IMR-90 (cell line): ENCODE measurements at regions not wholly inside any gene's neighbourhood (a gene's known extent, or its start where the extent isn't known, plus 50 kb on each side); places are given as distances from the start of the nearest gene placed in this dataset.

Source experiments
- ATAC-seq: fragments of 200-7000 bp; cut with Tn5 transposase; 2 replicates; pipeline ENCODE4 v1.9.1; 2020; ENCODE audit warnings: low read depth, mild to moderate bottlenecking, moderate library complexity
- BruUV-seq: library from RNA; stranded (reverse); fragments of 400-500 nt; replicated peaks from 2 replicates; lab custom pipeline; 2021; lab: Mats Ljungman, UMichigan
- CTCF ChIA-PET: fragments of 300-600 bp; formaldehyde crosslinking; extraction: SDS; loops from one replicate; lab custom pipeline; 2021; ENCODE audit warnings: antibody characterized with exemption; lab: Yijun Ruan, JAX
- POLR2A ChIA-PET: fragments of 300-600 bp; sonication (Branson Sonifier 250); formaldehyde crosslinking; loops from one replicate; lab custom pipeline; 2022; ENCODE audit warnings: antibody characterized with exemption; ENCODE audit not compliant: unreplicated experiment; lab: Charles Lee
- DNase-seq: peaks from one replicate; pipeline ENCODE4 v3.0.0; 2013
- H2AFZ ChIP-seq: replicated peaks from 2 replicates; pipeline ENCODE3; 2013; ENCODE audit warnings: low read length, mild to moderate bottlenecking; ENCODE audit not compliant: poor library complexity
- H2AK5ac ChIP-seq: 2 replicates; pipeline ENCODE4 v1.6.1; 2013; ENCODE audit warnings: low read depth, low read length, inconsistent platforms
- H2AK9ac ChIP-seq: replicated peaks from 2 replicates; pipeline ENCODE3; 2013; ENCODE audit warnings: mild to moderate bottlenecking, low read depth, low read length, moderate library complexity; ENCODE audit not compliant: poor library complexity
- H2BK120ac ChIP-seq: 2 replicates; pipeline ENCODE4 v1.6.1; 2013; ENCODE audit warnings: low read depth, low read length, inconsistent platforms
- H2BK15ac ChIP-seq: 3 replicates; pipeline ENCODE4 v1.6.1; 2013; ENCODE audit warnings: low read depth, low read length, inconsistent platforms
- H2BK20ac ChIP-seq: 2 replicates; pipeline ENCODE4 v1.6.1; 2013; ENCODE audit warnings: low read depth, mild to moderate bottlenecking, inconsistent platforms, low read length, moderate library complexity
- H2BK5ac ChIP-seq: 2 replicates; pipeline ENCODE4 v1.6.1; 2013; ENCODE audit warnings: mild to moderate bottlenecking, low read depth, low read length, inconsistent platforms; ENCODE audit not compliant: poor library complexity, severe bottlenecking
- H3K14ac ChIP-seq: replicated peaks from 2 replicates; pipeline ENCODE4 v1.6.1; 2013; ENCODE audit warnings: low read depth, low read length, inconsistent platforms
- H3K18ac ChIP-seq: 2 replicates; pipeline ENCODE4 v1.6.1; 2013; ENCODE audit warnings: low read depth, low read length, control low read depth
- H3K23ac ChIP-seq: 2 replicates; pipeline ENCODE4 v1.6.1; 2013; ENCODE audit warnings: low read depth, low read length, inconsistent platforms
- H3K27ac ChIP-seq: 2 replicates; pipeline ENCODE4 v1.5.1; 2013; ENCODE audit warnings: mild to moderate bottlenecking, control low read depth, low read length; ENCODE audit not compliant: insufficient read depth
- H3K27me3 ChIP-seq: 2 replicates; pipeline ENCODE4 v1.6.1; 2013; ENCODE audit warnings: low read length; ENCODE audit not compliant: control insufficient read depth, insufficient read depth
- H3K36me3 ChIP-seq: 2 replicates; pipeline ENCODE4 v1.6.1; 2013; ENCODE audit warnings: low read length, mixed read lengths; ENCODE audit not compliant: control insufficient read depth, insufficient read depth
- H3K4ac ChIP-seq: 2 replicates; pipeline ENCODE4 v1.6.1; 2013; ENCODE audit warnings: low read depth, low read length, inconsistent platforms
- H3K4me1 ChIP-seq: 2 replicates; pipeline ENCODE4 v1.6.1; 2013; ENCODE audit warnings: low read length, mixed read lengths; ENCODE audit not compliant: control insufficient read depth, insufficient read depth
- H3K4me2 ChIP-seq: 2 replicates; pipeline ENCODE4 v1.6.1; 2013; ENCODE audit warnings: low read depth, mild to moderate bottlenecking, control low read depth, low read length, moderate library complexity
- H3K4me3 ChIP-seq: 2 replicates; pipeline ENCODE4 v1.5.1; 2013; ENCODE audit warnings: low read depth, mild to moderate bottlenecking, control low read depth, low read length, moderate library complexity; ENCODE audit not compliant: insufficient read depth
- H3K56ac ChIP-seq: 2 replicates; pipeline ENCODE4 v1.6.1; 2013; ENCODE audit warnings: low read length, inconsistent platforms; ENCODE audit not compliant: insufficient read depth; ENCODE audit errors: extremely low read depth
- H3K79me1 ChIP-seq, 2 experiments: 2 replicates each; pipeline ENCODE4 v1.6.1; 2013; ENCODE audit warnings: low read length in 2 of 2, inconsistent platforms in 1 of 2, low read depth in 1 of 2
- H3K9ac ChIP-seq: 2 replicates; pipeline ENCODE4 v1.6.1; 2013; ENCODE audit warnings: low read depth, low read length, control low read depth
- H3K9me1 ChIP-seq: 2 replicates; pipeline ENCODE4 v1.6.1; 2013; ENCODE audit warnings: low read length, inconsistent platforms; ENCODE audit not compliant: insufficient read depth
- H3K9me3 ChIP-seq: 2 replicates; pipeline ENCODE4 v1.6.1; 2013; ENCODE audit warnings: low read length; ENCODE audit not compliant: control insufficient read depth, insufficient read depth
- H4K20me1 ChIP-seq: 2 replicates; pipeline ENCODE4 v1.6.1; 2013; ENCODE audit warnings: low read length, inconsistent platforms; ENCODE audit not compliant: insufficient read depth
- H4K5ac ChIP-seq: 2 replicates; pipeline ENCODE4 v1.6.1; 2013; ENCODE audit warnings: mild to moderate bottlenecking, low read depth, low read length, control low read depth
- H4K8ac ChIP-seq, 2 experiments: 2 replicates each; pipeline ENCODE4 v1.6.1; 2013; ENCODE audit warnings: low read depth in 2 of 2, low read length in 2 of 2, control low read depth in 1 of 2, inconsistent platforms in 1 of 2
- H4K91ac ChIP-seq: 2 replicates; pipeline ENCODE4 v1.6.1; 2013; ENCODE audit warnings: low read depth, low read length, inconsistent platforms; ENCODE audit not compliant: insufficient read depth
- BHLHE40 ChIP-seq: fragments of 150-350 bp; IDR thresholded peaks from 2 replicates; pipeline ENCODE4 v1.6.1; 2016; ENCODE audit warnings: mild to moderate bottlenecking, low read depth, low read length
- CEBPB ChIP-seq: IDR thresholded peaks from 2 replicates; pipeline ENCODE4 v1.6.1; 2012; ENCODE audit warnings: low read depth, low read length, improper control_type of control experiment
- CHD1 ChIP-seq: IDR thresholded peaks from 2 replicates; pipeline ENCODE4 v1.6.1; 2012; ENCODE audit warnings: low read depth, low read length, improper control_type of control experiment
- ELK1 ChIP-seq: fragments of 150-350 bp; IDR thresholded peaks from 2 replicates; pipeline ENCODE4 v1.6.1; 2016; ENCODE audit warnings: low read depth, mild to moderate bottlenecking, low read length, moderate library complexity, borderline replicate concordance
- FOS ChIP-seq: fragments of 150-350 bp; IDR thresholded peaks from 2 replicates; pipeline ENCODE4 v1.6.1; 2016; ENCODE audit warnings: low read depth, low read length
- MAFK ChIP-seq: IDR thresholded peaks from 2 replicates; pipeline ENCODE4 v1.6.1; 2012; ENCODE audit warnings: low read depth, low read length, improper control_type of control experiment
- MAZ ChIP-seq: IDR thresholded peaks from 2 replicates; pipeline ENCODE4 v1.6.1; 2012; ENCODE audit warnings: low read depth, mild to moderate bottlenecking, low read length, improper control_type of control experiment, moderate library complexity, borderline replicate concordance
- MXI1 ChIP-seq: IDR thresholded peaks from 2 replicates; pipeline ENCODE4 v1.6.1; 2012; ENCODE audit warnings: low read depth, mild to moderate bottlenecking, low read length, moderate library complexity, borderline replicate concordance
- NFE2L2 ChIP-seq: fragments of 150-350 bp; IDR thresholded peaks from 2 replicates; pipeline ENCODE4 v1.6.1; 2016; ENCODE audit warnings: low read depth, mild to moderate bottlenecking, low read length
- POLR2A ChIP-seq: IDR thresholded peaks from 2 replicates; pipeline ENCODE4 v1.6.1; 2012; ENCODE audit warnings: mild to moderate bottlenecking, low read depth, low read length
- RAD21 ChIP-seq: IDR thresholded peaks from 2 replicates; pipeline ENCODE4 v1.6.1; 2012; ENCODE audit warnings: low read length, improper control_type of control experiment
- RCOR1 ChIP-seq: IDR thresholded peaks from 2 replicates; pipeline ENCODE4 v1.6.1; 2012; ENCODE audit warnings: mild to moderate bottlenecking, low read length, improper control_type of control experiment; ENCODE audit not compliant: insufficient replicate concordance
- RFX5 ChIP-seq: IDR thresholded peaks from 2 replicates; pipeline ENCODE4 v1.8.0; 2012; ENCODE audit warnings: low read depth, mild to moderate bottlenecking, low read length, moderate library complexity
- SMC3 ChIP-seq: fragments of 150-350 bp; IDR thresholded peaks from 2 replicates; pipeline ENCODE4 v1.6.1; 2016; ENCODE audit warnings: low read depth, mild to moderate bottlenecking, antibody characterized with exemption, low read length, moderate library complexity
- USF2 ChIP-seq: fragments of 150-350 bp; IDR thresholded peaks from 2 replicates; pipeline ENCODE4 v1.6.1; 2017; ENCODE audit warnings: mild to moderate bottlenecking, antibody characterized with exemption, low read length, low read depth
- WGBS, 2 experiments: methylation state at CpG; one replicate each; pipeline versions ENCODE4 v1.1.5 to v1.1.7; 2013; ENCODE audit warnings: missing lambda C conversion rate in 2 of 2; ENCODE audit not compliant: insufficient read length in 1 of 2; ENCODE audit errors: extremely low coverage in 2 of 2; 5-methylcytosine and 5-hydroxymethylcytosine counted together
- dilution Hi-C: fragments of 300-500 bp; cut with HindIII; formaldehyde crosslinking; loops from one replicate; pipeline ENCODE4 v1.14.3; 2018; ENCODE audit warnings: low sequenced_read_pairs; ENCODE audit not compliant: unreplicated experiment
- in situ Hi-C: fragments of 300-500 bp; cut with MboI; formaldehyde crosslinking; loops from 3 replicates; pipeline ENCODE4 v1.14.3; 2019; ENCODE audit warnings: low sequenced_read_pairs, inconsistent platforms, mixed read lengths
- intact Hi-C: fragments of 100-400 bp; cut with micrococcal nuclease; formaldehyde crosslinking; loops from 2 replicates; pipeline ENCODE4 v1.10.0; 2022
- TF ChIP-seq, protein P1 (sequence below): conservative IDR thresholded peaks from 2 replicates; pipeline ENCODE4 v1.5.1; 2012; ENCODE audit warnings: mild to moderate bottlenecking, low read depth, low read length, improper control_type of control experiment

GRCh38 chr5:68086439-68086838, 129.1 kb upstream of the PIK3R1 start:
- Histone ChIP-seq H2BK20ac (peak overlapping the region; percentile 94), H2AK5ac (no peak overlapping the region), H3K14ac (0 out of 2 replicates have a peak overlapping the region, but pooled peaks have one; percentile 79), H3K9me3 (peaks cover 2% of the 10 kb centered on the region), H3K4me3 (no peak overlapping the region), H3K4me2 (no peak overlapping the region), H3K18ac (no peak overlapping the region), H3K4ac (peak overlapping the region; percentile 57; the same call in 1 of the 2 replicates), H4K5ac (no peak overlapping the region), H2BK15ac (no peak overlapping the region), H3K4me1 (peaks cover 2% of the 10 kb centered on the region), H4K91ac (no peak overlapping the region), H3K79me1 (no peaks in the 10 kb centered on the region), H3K27ac (no peak overlapping the region), H3K9me1 (peaks cover 3% of the 10 kb centered on the region; the same call in 1 of the 2 replicates), H3K36me3 (no peaks in the 10 kb centered on the region), H3K56ac (no peak overlapping the region), H2AK9ac (no peak overlapping the region), H2BK5ac (no peak overlapping the region), H3K27me3 (no peaks in the 10 kb centered on the region), H4K8ac (0 out of 4 replicates have a peak overlapping the region, but pooled peaks of 1 of the 2 experiments have one; percentile 5), H4K20me1 (no peaks in the 10 kb centered on the region), H2BK120ac (no peak overlapping the region), H3K23ac (no peak overlapping the region), H2AFZ (peak overlapping the region; percentile 82), H3K9ac (no peak overlapping the region)
- ChIA-PET CTCF (interaction anchor here (0.7 kb wide), 1 partner anchor 127 kb away, joined by 3 read pairs; no protein-coding TSS in a partner anchor), POLR2A (interaction anchor here (0.5 kb wide), 1 partner anchor 14 kb away, joined by 3 read pairs; no protein-coding TSS in a partner anchor)
- no TSS peak for BruUV-seq
- intact Hi-C loops (no loop called here), dilution Hi-C loops (no loop called here), in situ Hi-C loops (no loop called here)
- DNase-seq (no peak), ATAC-seq (no peak)
- no peak for TF ChIP-seq CEBPB
- TF ChIP-seq USF2 = no peak
- no peak for TF ChIP-seq BHLHE40
- no peak for TF ChIP-seq MXI1
- no peak for TF ChIP-seq MAZ
- TF ChIP-seq CHD1 = no peak
- no peak for TF ChIP-seq ELK1
- TF ChIP-seq MAFK = no peak
- TF ChIP-seq RFX5 = no peak
- TF ChIP-seq RAD21 = no peak
- TF ChIP-seq, protein P1, sequence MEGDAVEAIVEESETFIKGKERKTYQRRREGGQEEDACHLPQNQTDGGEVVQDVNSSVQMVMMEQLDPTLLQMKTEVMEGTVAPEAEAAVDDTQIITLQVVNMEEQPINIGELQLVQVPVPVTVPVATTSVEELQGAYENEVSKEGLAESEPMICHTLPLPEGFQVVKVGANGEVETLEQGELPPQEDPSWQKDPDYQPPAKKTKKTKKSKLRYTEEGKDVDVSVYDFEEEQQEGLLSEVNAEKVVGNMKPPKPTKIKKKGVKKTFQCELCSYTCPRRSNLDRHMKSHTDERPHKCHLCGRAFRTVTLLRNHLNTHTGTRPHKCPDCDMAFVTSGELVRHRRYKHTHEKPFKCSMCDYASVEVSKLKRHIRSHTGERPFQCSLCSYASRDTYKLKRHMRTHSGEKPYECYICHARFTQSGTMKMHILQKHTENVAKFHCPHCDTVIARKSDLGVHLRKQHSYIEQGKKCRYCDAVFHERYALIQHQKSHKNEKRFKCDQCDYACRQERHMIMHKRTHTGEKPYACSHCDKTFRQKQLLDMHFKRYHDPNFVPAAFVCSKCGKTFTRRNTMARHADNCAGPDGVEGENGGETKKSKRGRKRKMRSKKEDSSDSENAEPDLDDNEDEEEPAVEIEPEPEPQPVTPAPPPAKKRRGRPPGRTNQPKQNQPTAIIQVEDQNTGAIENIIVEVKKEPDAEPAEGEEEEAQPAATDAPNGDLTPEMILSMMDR = no peak
- TF ChIP-seq FOS = no peak
- no peak for TF ChIP-seq SMC3
- no peak for TF ChIP-seq NFE2L2
- TF ChIP-seq RCOR1 = no peak
- TF ChIP-seq POLR2A = no peak
- no CpG with 5 or more reads among the region's 7 CpGs for WGBS, 2 experiments
